ENCODE measurements at regions not wholly inside any gene's neighbourhood (a gene's known extent, or its start where the extent isn't known, plus 50 kb on each side); places are given as distances from the start of the nearest gene placed in this dataset.

DNA sequence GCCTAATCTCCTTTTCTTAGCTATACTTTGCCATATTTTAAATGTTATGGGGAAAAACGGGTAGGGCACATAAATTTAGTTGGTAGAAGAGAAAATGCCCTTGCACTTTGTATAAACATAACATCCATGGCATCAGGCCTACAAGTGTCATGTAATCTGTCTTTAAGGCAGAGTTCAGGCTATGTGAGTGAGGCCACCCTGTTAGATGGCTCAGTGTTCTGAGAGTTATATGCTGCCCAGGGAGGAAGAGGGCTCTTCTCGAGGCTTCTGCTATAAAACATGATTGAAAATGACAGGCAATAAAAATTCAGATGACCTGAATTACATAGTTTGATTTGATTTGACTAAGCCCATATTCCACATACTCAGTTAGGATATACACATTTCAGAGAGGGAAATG lies 553.6 kb upstream of the MAP3K7 start:
- ATAC-seq: no peak
- 61 to 72% (median 61%) methylated on average over 2 of the region's 2 CpGs for WGBS, 4 donors
- Histone ChIP-seq H3K9me3 (no peaks in the 10 kb centered on the region), H3K27me3 (no peaks in the 10 kb centered on the region), H3K4me3 (no peak overlapping the region), H3K27ac (no peak overlapping the region), H3K36me3 (no peaks in the 10 kb centered on the region), H3K4me1 (peaks cover 0 to 6% (median 0%) of the 10 kb centered on the region in 12 donors)
- intact Hi-C loops (cut with DNase I): no loop called here
- no peak for DNase-seq
- no peak for TF ChIP-seq POLR2A (IDR thresholded peaks at IDR 0.05)
- TF ChIP-seq, protein P1, sequence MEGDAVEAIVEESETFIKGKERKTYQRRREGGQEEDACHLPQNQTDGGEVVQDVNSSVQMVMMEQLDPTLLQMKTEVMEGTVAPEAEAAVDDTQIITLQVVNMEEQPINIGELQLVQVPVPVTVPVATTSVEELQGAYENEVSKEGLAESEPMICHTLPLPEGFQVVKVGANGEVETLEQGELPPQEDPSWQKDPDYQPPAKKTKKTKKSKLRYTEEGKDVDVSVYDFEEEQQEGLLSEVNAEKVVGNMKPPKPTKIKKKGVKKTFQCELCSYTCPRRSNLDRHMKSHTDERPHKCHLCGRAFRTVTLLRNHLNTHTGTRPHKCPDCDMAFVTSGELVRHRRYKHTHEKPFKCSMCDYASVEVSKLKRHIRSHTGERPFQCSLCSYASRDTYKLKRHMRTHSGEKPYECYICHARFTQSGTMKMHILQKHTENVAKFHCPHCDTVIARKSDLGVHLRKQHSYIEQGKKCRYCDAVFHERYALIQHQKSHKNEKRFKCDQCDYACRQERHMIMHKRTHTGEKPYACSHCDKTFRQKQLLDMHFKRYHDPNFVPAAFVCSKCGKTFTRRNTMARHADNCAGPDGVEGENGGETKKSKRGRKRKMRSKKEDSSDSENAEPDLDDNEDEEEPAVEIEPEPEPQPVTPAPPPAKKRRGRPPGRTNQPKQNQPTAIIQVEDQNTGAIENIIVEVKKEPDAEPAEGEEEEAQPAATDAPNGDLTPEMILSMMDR (IDR thresholded peaks at IDR 0.05): no peak

DNA sequence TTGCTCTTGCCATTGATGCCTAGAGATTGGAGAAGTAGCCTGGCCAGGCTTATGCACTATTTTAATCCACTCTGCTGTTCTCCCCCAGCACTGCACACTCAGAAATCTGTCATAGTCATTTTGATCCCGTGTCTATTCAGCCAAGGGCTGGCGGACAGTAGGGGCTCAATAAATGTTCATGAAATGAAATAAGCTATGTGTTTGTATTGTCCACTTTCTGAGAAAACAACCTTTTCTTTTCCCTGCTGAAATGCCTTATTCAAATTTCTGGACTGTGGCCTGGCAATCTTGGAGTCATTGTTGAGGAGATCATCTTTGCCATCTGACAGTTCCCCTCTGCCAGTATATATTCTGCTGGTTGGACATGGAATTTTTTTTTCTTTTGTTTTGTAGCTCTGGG lies 550.4 kb upstream of the MAP3K7 start:
- no peak for TF ChIP-seq POLR2A (IDR thresholded peaks at IDR 0.05)
- TF ChIP-seq, protein P1 (IDR thresholded peaks at IDR 0.05): no peak
- peaks cover 0 to 6% (median 0%) of the 10 kb centered on the region in 12 donors for H3K4me1 ChIP-seq
- H3K4me3 ChIP-seq: no peak overlapping the region
- no peaks in the 10 kb centered on the region for H3K27me3 ChIP-seq
- intact Hi-C loops (cut with DNase I): no loop called here
- DNase-seq: no peak
- no peaks in the 10 kb centered on the region for H3K36me3 ChIP-seq
- H3K9me3 ChIP-seq: no peaks in the 10 kb centered on the region
- ATAC-seq: no peak
- 81 to 90% (median 87%) methylated on average over 2 of the region's 2 CpGs for WGBS, 4 donors
- no peak overlapping the region for H3K27ac ChIP-seq

DNA sequence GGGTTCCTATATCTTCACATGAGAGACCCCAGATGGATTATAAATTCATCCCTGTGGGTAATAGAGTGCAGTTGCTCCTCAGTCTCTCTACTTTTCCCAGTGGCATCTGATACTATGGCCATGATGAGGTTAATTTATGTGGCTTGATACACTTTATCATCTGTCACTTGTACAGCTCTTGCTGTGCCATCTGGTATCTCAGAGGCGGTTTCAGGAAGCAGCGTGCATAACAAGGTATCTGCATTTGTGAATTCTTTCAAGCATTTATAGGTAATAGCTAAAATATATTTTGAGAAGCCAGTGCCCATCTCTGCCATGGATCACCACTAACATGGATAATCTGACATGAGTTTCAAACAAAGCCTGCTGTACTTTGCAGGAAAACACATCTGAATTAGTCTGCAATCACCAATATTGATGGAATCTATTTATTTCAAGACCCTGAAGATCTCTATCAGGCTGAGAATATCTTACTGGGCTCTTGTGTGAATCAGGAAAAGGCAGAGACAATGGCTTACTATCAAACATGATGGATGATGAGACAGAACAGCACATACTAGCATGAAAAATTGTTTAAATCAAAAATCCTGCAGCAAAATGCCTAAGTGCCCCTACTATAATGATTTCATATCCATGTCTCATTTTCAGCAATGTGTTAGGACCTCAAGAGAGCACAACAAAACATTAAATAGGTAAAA lies 548.7 kb upstream of the MAP3K7 start:
- H3K27ac ChIP-seq: no peak overlapping the region
- H3K4me1 ChIP-seq: peaks cover 0 to 6% (median 0%) of the 10 kb centered on the region in 12 donors
- TF ChIP-seq, protein P1 (IDR thresholded peaks at IDR 0.05): no peak
- TF ChIP-seq POLR2A (IDR thresholded peaks at IDR 0.05): no peak
- intact Hi-C loops (cut with DNase I): no loop called here
- H3K36me3 ChIP-seq: no peaks in the 10 kb centered on the region
- no peak overlapping the region for H3K4me3 ChIP-seq
- ATAC-seq (no peak), DNase-seq (no peak)
- H3K27me3 ChIP-seq: no peaks in the 10 kb centered on the region
- WGBS, 4 donors: 69 to 86% (median 81%) methylated on average over 2 of the region's 2 CpGs
- H3K9me3 ChIP-seq: no peaks in the 10 kb centered on the region

DNA sequence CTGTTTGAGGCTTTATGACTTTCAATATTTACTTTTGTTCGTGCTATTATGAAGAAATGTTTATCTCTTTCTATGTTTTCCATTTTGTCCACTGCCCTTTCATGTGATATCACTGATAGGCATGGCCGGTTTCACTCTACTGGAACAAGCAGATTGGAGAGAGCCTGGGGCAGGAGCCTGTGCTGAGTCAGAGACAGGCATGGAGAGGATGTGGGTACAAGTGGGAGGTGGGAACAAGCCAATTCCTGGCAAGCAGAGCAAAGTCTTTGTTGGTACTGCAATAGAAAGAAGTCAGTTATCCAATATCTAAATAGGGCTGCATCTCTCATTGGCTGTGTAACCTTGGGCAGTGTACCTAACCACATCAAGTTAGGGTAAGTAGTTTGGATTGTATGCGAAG lies 545.6 kb upstream of the MAP3K7 start:
- no peaks in the 10 kb centered on the region for H3K4me1 ChIP-seq
- TF ChIP-seq, protein P1 (IDR thresholded peaks at IDR 0.05): no peak
- TF ChIP-seq POLR2A (IDR thresholded peaks at IDR 0.05): no peak
- ATAC-seq (no peak), DNase-seq (no peak)
- intact Hi-C loops (cut with DNase I): no loop called here
- H3K9me3 ChIP-seq: no peaks in the 10 kb centered on the region
- no peak overlapping the region for H3K27ac ChIP-seq
- H3K27me3 ChIP-seq: no peaks in the 10 kb centered on the region
- WGBS, 4 donors: 69 to 89% (median 79%) methylated on average over 3 of the region's 3 CpGs
- H3K4me3 ChIP-seq: no peak overlapping the region
- no peaks in the 10 kb centered on the region for H3K36me3 ChIP-seq
